PFSK-1 (cell line): ENCODE measurements at regions not wholly inside any gene's neighbourhood (a gene's known extent, or its start where the extent isn't known, plus 50 kb on each side); places are given as distances from the start of the nearest gene placed in this dataset.

Source experiments
- POLR2AphosphoS5 ChIP-seq: IDR thresholded peaks from 2 replicates; pipeline ENCODE4 v1.6.1; 2012; ENCODE audit warnings: low read depth, mild to moderate bottlenecking, control low read depth, low read length, moderate library complexity
- REST ChIP-seq, 2 experiments: IDR thresholded peaks; 2 replicates each; pipeline versions ENCODE4 v1.6.1 to v1.8.0; 2011 to 2012; ENCODE audit warnings: low read depth in 2 of 2, low read length in 2 of 2, control low read depth in 1 of 2, inconsistent platforms in 1 of 2, mild to moderate bottlenecking in 1 of 2, moderate library complexity in 1 of 2; ENCODE audit not compliant: insufficient read depth in 1 of 2
- TAF1 ChIP-seq: IDR thresholded peaks from 2 replicates; pipeline ENCODE4 v1.6.1; 2012; ENCODE audit warnings: low read length, control low read depth, borderline replicate concordance; ENCODE audit not compliant: insufficient read depth

DNA sequence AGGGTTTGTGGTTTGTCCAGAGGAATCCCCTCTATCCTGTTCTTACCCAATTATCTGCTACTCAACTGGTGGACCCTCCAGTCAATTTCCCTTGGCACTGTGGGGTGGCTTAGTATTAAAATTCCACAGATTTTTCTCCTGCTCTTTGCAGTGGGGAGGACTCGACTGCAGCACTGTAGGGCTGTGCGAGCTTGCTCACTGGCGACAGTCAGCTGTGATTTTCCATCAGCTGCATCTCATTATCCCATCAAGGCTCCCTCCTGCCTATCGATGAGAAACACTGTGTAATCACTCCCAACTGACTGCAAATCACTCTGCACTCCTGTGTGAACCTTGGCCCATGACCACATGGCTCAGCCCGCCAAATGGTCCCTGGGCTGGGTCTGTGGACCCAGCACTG, 90.5 kb upstream of the MAF start:
- TF ChIP-seq POLR2AphosphoS5 (no peak), REST (IDR thresholded peaks at IDR 0.05; ENCODE audit: insufficient read depth in 1 of 2, low read depth in 2 of 2, low read length in 2 of 2) (no peak), TAF1 (no peak)
